Natural killer cell (primary cell): ENCODE measurements at regions not wholly inside any gene's neighbourhood (a gene's known extent, or its start where the extent isn't known, plus 50 kb on each side); places are given as distances from the start of the nearest gene placed in this dataset.

Source experiments
- ATAC-seq, 3 donors: fragments of 150-1000 bp in 2 of 3; fragments of 200-7000 bp in 1 of 3; cut with Tn5 transposase; 1 replicate in 1 of 3; 2 replicates in 2 of 3; pipeline ENCODE4 v1.10.0; 2021; ENCODE audit warnings: mild to moderate bottlenecking in 2 of 3, moderate library complexity in 2 of 3
- DNase-seq, 2 donors: peaks; one replicate each; pipeline versions ENCODE4 v3.0.0 to v3.0.0-alpha.2; 2013 to 2021; ENCODE audit warnings: mixed read lengths in 1 of 2
- H3K27ac ChIP-seq: one replicate; pipeline ENCODE4 v1.5.1; 2013; ENCODE audit warnings: mild to moderate bottlenecking, low read length
- H3K27me3 ChIP-seq: one replicate; pipeline ENCODE4 v1.6.1; 2013; ENCODE audit warnings: low read length; ENCODE audit not compliant: control insufficient read depth, insufficient read depth
- H3K36me3 ChIP-seq: one replicate; pipeline ENCODE4 v1.6.1; 2013; ENCODE audit warnings: low read length; ENCODE audit not compliant: control insufficient read depth, insufficient read depth
- H3K4me1 ChIP-seq: one replicate; pipeline ENCODE4 v1.6.1; 2013; ENCODE audit warnings: low read length; ENCODE audit not compliant: control insufficient read depth, insufficient read depth
- H3K4me3 ChIP-seq: one replicate; pipeline ENCODE4 v1.5.1; 2013; ENCODE audit warnings: low read length
- H3K9me3 ChIP-seq: one replicate; pipeline ENCODE4 v1.6.1; 2013; ENCODE audit warnings: low read length; ENCODE audit not compliant: control insufficient read depth, insufficient read depth
- H3K27ac Mint-ChIP-seq, 2 donors: one replicate each; pipeline ENCODE4 v1.8.0; 2022; ENCODE audit warnings: mild to moderate bottlenecking in 2 of 2, mixed read lengths in 2 of 2, moderate library complexity in 1 of 2
- H3K27me3 Mint-ChIP-seq, 2 donors: one replicate each; pipeline ENCODE4 v1.8.0; 2022; ENCODE audit warnings: low read depth in 2 of 2, mixed read lengths in 2 of 2
- H3K36me3 Mint-ChIP-seq: one replicate; pipeline ENCODE4 v1.8.0; 2022; ENCODE audit warnings: mixed read lengths
- H3K4me1 Mint-ChIP-seq, 2 donors: one replicate each; pipeline ENCODE4 v1.8.0; 2022; ENCODE audit warnings: mixed read lengths in 2 of 2
- H3K4me3 Mint-ChIP-seq: one replicate; pipeline ENCODE4 v1.8.0; 2022; ENCODE audit warnings: mild to moderate bottlenecking, moderate library complexity, mixed read lengths
- H3K9me3 Mint-ChIP-seq, 2 donors: one replicate each; pipeline ENCODE4 v1.8.0; 2022; ENCODE audit warnings: mixed read lengths in 2 of 2
- CTCF ChIP-seq: fragments of 200-600 bp; IDR thresholded peaks from one replicate; pipeline ENCODE4 v1.8.0; 2022; ENCODE audit warnings: antibody characterized with exemption
- WGBS: methylation state at CpG from one replicate; pipeline ENCODE4 v1.1.7; 2013; ENCODE audit warnings: missing lambda C conversion rate; ENCODE audit not compliant: insufficient coverage; 5-methylcytosine and 5-hydroxymethylcytosine counted together
- intact Hi-C: fragments of 100-400 bp; cut with micrococcal nuclease; formaldehyde crosslinking; loops from one replicate; pipeline ENCODE4 v1.14.2; 2022

GRCh38 chr21:40936178-40936577 is 89.2 kb upstream of the DSCAM start:
- Histone ChIP-seq H3K27ac (no peak overlapping the region), H3K36me3 (no peaks in the 10 kb centered on the region), H3K4me3 (no peak overlapping the region), H3K9me3 (no peaks in the 10 kb centered on the region), H3K27me3 (no peaks in the 10 kb centered on the region), H3K4me1 (no peaks in the 10 kb centered on the region)
- Mint-ChIP-seq H3K4me1 (no peaks in the 10 kb centered on the region), H3K4me3 (no peak overlapping the region), H3K36me3 (no peaks in the 10 kb centered on the region), H3K9me3 (peaks cover 4 to 8% of the 10 kb centered on the region in 2 donors), H3K27ac (no peak overlapping the region), H3K27me3 (peaks cover 0 to 3% of the 10 kb centered on the region in 2 donors)
- intact Hi-C loops, result no loop called here
- WGBS, result 94% methylated on average over 2 of the region's 2 CpGs
- TF ChIP-seq CTCF, result no peak
- ATAC-seq (no peak), DNase-seq (no peak)

GRCh38 chr21:40936771-40937261 is 89.9 kb upstream of the DSCAM start:
- Histone ChIP-seq H3K27me3 (no peaks in the 10 kb centered on the region), H3K27ac (no peak overlapping the region), H3K9me3 (no peaks in the 10 kb centered on the region), H3K4me1 (no peaks in the 10 kb centered on the region), H3K4me3 (no peak overlapping the region), H3K36me3 (no peaks in the 10 kb centered on the region)
- H3K9me3 Mint-ChIP-seq, result peaks cover 4% of the 10 kb centered on the region in 2 donors
- WGBS, result 84% methylated on average over 10 of the region's 10 CpGs
- no peaks in the 10 kb centered on the region for H3K27me3 Mint-ChIP-seq
- H3K27ac Mint-ChIP-seq, result no peak overlapping the region
- intact Hi-C loops, result no loop called here
- H3K36me3 Mint-ChIP-seq, result no peaks in the 10 kb centered on the region
- H3K4me1 Mint-ChIP-seq, result no peaks in the 10 kb centered on the region
- DNase-seq (no peak), ATAC-seq (no peak)
- no peak overlapping the region for H3K4me3 Mint-ChIP-seq
- TF ChIP-seq CTCF, result no peak

GRCh38 chr21:40938078-40938477 is 91.1 kb upstream of the DSCAM start:
- no peak for TF ChIP-seq CTCF
- no peaks in the 10 kb centered on the region for H3K4me1 Mint-ChIP-seq
- no peak overlapping the region for H3K4me3 Mint-ChIP-seq
- DNase-seq (no peak), ATAC-seq (no peak)
- H3K27me3 Mint-ChIP-seq, result no peaks in the 10 kb centered on the region
- WGBS, result 79% methylated on average over 2 of the region's 2 CpGs
- H3K9me3 ChIP-seq, result no peaks in the 10 kb centered on the region
- no peaks in the 10 kb centered on the region for H3K27me3 ChIP-seq
- no peaks in the 10 kb centered on the region for H3K36me3 Mint-ChIP-seq
- no peaks in the 10 kb centered on the region for H3K4me1 ChIP-seq
- intact Hi-C loops, result no loop called here
- H3K9me3 Mint-ChIP-seq, result peaks cover 3 to 4% of the 10 kb centered on the region in 2 donors
- H3K4me3 ChIP-seq, result no peak overlapping the region
- no peak overlapping the region for H3K27ac Mint-ChIP-seq
- no peaks in the 10 kb centered on the region for H3K36me3 ChIP-seq
- no peak overlapping the region for H3K27ac ChIP-seq

- H3K27ac ChIP-seq, result no peak overlapping the region
- H3K4me3 Mint-ChIP-seq, result no peak overlapping the region
- TF ChIP-seq CTCF, result no peak
- 89% methylated on average over 4 of the region's 4 CpGs for WGBS
- H3K4me1 Mint-ChIP-seq, result no peaks in the 10 kb centered on the region
- H3K36me3 Mint-ChIP-seq, result no peaks in the 10 kb centered on the region
- peaks cover 0 to 2% of the 10 kb centered on the region in 2 donors for H3K9me3 Mint-ChIP-seq
- H3K27me3 Mint-ChIP-seq, result no peaks in the 10 kb centered on the region
- H3K9me3 ChIP-seq, result no peaks in the 10 kb centered on the region
- no peaks in the 10 kb centered on the region for H3K27me3 ChIP-seq
- H3K4me3 ChIP-seq, result no peak overlapping the region
- H3K4me1 ChIP-seq, result no peaks in the 10 kb centered on the region
- intact Hi-C loops, result no loop called here
- ATAC-seq, result no peak
- DNase-seq, result no peak
- H3K36me3 ChIP-seq, result no peaks in the 10 kb centered on the region
- no peak overlapping the region for H3K27ac Mint-ChIP-seq
These were observed 91.7 kb upstream of the DSCAM start for GRCh38 chr21:40938611-40939010.
